ENCODE measurements at regions not wholly inside any gene's neighbourhood (a gene's known extent, or its start where the extent isn't known, plus 50 kb on each side); places are given as distances from the start of the nearest gene placed in this dataset.

DNA sequence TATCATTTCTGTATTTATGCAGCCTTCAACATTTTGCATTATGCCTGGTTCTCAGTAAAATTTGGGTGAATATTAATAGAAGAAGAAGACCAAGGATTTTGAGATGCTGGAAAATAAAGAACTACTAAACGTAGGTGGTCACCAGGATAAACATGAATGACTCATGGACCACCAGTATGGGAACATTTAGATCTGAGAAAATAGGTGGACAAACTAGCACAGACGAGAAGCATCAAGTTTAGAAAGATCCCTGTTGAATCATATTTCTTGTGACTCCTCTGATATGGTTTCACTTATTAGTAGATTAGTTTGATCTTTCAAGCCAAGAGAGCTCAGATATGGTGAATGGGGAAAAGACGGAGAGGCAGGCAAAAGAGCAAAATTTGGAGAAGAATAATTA lies 97.9 kb downstream of the RAP2B start:
- TF ChIP-seq, protein P1, sequence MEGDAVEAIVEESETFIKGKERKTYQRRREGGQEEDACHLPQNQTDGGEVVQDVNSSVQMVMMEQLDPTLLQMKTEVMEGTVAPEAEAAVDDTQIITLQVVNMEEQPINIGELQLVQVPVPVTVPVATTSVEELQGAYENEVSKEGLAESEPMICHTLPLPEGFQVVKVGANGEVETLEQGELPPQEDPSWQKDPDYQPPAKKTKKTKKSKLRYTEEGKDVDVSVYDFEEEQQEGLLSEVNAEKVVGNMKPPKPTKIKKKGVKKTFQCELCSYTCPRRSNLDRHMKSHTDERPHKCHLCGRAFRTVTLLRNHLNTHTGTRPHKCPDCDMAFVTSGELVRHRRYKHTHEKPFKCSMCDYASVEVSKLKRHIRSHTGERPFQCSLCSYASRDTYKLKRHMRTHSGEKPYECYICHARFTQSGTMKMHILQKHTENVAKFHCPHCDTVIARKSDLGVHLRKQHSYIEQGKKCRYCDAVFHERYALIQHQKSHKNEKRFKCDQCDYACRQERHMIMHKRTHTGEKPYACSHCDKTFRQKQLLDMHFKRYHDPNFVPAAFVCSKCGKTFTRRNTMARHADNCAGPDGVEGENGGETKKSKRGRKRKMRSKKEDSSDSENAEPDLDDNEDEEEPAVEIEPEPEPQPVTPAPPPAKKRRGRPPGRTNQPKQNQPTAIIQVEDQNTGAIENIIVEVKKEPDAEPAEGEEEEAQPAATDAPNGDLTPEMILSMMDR (IDR thresholded peaks at IDR 0.05) = no peak
- no peak for TF ChIP-seq POLR2A (IDR thresholded peaks at IDR 0.05)

Measured in body of pancreas (tissue), 4 donors.